Peyer's patch (tissue), 4 donors: ENCODE measurements at regions not wholly inside any gene's neighbourhood (a gene's known extent, or its start where the extent isn't known, plus 50 kb on each side); places are given as distances from the start of the nearest gene placed in this dataset.

Source experiments
- POLR2A ChIP-seq, 2 donors: fragments of 450-650 bp; IDR thresholded peaks; one replicate each; pipeline ENCODE4 v1.5.1; 2017; ENCODE audit warnings: antibody characterized with exemption in 2 of 2, mild to moderate bottlenecking in 2 of 2, moderate library complexity in 2 of 2
- TF ChIP-seq, protein P1 (sequence below), 6 experiments: fragments of 450-650 bp in 4 of 6; fragments of 200-600 bp in 2 of 6; sonication (generic) in 1 of 6; IDR thresholded peaks; one replicate each; pipeline ENCODE4 v1.5.1; 2017 to 2019; ENCODE audit warnings: antibody characterized with exemption in 6 of 6, mild to moderate bottlenecking in 3 of 6, moderate library complexity in 1 of 6

- TF ChIP-seq, protein P1, sequence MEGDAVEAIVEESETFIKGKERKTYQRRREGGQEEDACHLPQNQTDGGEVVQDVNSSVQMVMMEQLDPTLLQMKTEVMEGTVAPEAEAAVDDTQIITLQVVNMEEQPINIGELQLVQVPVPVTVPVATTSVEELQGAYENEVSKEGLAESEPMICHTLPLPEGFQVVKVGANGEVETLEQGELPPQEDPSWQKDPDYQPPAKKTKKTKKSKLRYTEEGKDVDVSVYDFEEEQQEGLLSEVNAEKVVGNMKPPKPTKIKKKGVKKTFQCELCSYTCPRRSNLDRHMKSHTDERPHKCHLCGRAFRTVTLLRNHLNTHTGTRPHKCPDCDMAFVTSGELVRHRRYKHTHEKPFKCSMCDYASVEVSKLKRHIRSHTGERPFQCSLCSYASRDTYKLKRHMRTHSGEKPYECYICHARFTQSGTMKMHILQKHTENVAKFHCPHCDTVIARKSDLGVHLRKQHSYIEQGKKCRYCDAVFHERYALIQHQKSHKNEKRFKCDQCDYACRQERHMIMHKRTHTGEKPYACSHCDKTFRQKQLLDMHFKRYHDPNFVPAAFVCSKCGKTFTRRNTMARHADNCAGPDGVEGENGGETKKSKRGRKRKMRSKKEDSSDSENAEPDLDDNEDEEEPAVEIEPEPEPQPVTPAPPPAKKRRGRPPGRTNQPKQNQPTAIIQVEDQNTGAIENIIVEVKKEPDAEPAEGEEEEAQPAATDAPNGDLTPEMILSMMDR (IDR thresholded peaks at IDR 0.05), result no peak
- no peak for TF ChIP-seq POLR2A (IDR thresholded peaks at IDR 0.05)
Measured at GRCh38 chr12:30120522-30120921, 336.8 kb upstream of the TMTC1 start.
